ENCODE measurements at regions not wholly inside any gene's neighbourhood (a gene's known extent, or its start where the extent isn't known, plus 50 kb on each side); places are given as distances from the start of the nearest gene placed in this dataset.

DNA sequence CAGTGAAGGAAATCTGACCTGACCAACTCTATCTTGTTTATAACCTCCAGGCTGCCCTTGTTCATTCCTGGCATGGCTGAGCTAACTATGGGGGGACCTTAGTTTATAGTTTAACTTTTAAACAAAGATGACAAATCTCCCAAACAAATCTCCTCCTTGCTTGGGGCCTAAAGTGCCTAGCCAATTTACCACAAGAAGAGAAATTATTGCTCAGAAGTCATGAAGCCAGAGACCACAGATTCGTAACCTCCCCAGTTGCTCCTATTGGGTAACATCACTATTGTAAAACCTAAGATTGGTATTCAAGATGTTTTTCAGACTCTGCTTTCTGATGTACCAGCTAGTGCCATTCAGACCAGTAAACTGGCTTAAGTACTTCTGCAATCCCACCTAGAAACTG lies 649.4 kb upstream of the SLC8A1 start:
- intact Hi-C loops (cut with DNase I) = no loop called here

DNA sequence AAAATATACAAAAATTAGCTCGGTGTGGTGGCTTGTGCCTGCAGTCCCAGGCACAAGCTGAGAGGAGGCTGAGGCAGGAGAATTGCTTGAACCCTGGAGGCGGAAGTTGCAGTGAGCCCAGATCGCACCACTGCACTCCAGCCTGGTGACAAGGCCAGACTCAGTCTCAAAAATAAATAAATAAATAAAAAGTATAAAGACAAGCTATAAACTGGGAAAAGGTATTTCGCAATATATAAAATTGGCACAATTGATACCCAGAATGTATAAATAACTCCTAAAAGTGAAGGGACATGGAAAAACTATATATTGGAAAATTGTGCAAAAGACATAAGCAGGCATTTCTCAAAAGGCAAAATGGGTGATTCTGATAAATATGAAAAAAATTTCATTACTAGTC lies 657.9 kb upstream of the SLC8A1 start:
- Histone ChIP-seq H3K27me3 (no peaks in the 10 kb centered on the region), H3K4me3 (no peak overlapping the region), H3K27ac (no peak overlapping the region), H3K36me3 (no peaks in the 10 kb centered on the region), H3K4me1 (ENCODE audit: insufficient read depth) (no peaks in the 10 kb centered on the region), H3K9me3 (no peaks in the 10 kb centered on the region)
- TF ChIP-seq, protein P1, sequence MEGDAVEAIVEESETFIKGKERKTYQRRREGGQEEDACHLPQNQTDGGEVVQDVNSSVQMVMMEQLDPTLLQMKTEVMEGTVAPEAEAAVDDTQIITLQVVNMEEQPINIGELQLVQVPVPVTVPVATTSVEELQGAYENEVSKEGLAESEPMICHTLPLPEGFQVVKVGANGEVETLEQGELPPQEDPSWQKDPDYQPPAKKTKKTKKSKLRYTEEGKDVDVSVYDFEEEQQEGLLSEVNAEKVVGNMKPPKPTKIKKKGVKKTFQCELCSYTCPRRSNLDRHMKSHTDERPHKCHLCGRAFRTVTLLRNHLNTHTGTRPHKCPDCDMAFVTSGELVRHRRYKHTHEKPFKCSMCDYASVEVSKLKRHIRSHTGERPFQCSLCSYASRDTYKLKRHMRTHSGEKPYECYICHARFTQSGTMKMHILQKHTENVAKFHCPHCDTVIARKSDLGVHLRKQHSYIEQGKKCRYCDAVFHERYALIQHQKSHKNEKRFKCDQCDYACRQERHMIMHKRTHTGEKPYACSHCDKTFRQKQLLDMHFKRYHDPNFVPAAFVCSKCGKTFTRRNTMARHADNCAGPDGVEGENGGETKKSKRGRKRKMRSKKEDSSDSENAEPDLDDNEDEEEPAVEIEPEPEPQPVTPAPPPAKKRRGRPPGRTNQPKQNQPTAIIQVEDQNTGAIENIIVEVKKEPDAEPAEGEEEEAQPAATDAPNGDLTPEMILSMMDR (IDR thresholded peaks at IDR 0.05) = no peak
- no peak for TF ChIP-seq POLR2A (IDR thresholded peaks at IDR 0.05)
- TF ChIP-seq EP300 (IDR thresholded peaks at IDR 0.05) = no peak
- DNase-seq = no peak
- WGBS, 3 donors = 96 to 99% (median 98%) methylated on average over 4 of the region's 4 CpGs
- intact Hi-C loops (cut with DNase I) = no loop called here

More for the DNA sequence above, 649.4 kb upstream of the SLC8A1 start:
- Histone ChIP-seq H3K4me3 (no peak overlapping the region), H3K4me1 (ENCODE audit: insufficient read depth) (no peaks in the 10 kb centered on the region), H3K27ac (no peak overlapping the region), H3K36me3 (no peaks in the 10 kb centered on the region), H3K9me3 (no peaks in the 10 kb centered on the region), H3K27me3 (no peaks in the 10 kb centered on the region)
- DNase-seq = no peak
- 86 to 96% (median 91%) methylated on average over 1 of the region's 1 CpG for WGBS, 3 donors
- TF ChIP-seq EP300 (IDR thresholded peaks at IDR 0.05) (no peak), POLR2A (IDR thresholded peaks at IDR 0.05) (no peak)
- TF ChIP-seq, protein P1 (IDR thresholded peaks at IDR 0.05) = no peak

DNA sequence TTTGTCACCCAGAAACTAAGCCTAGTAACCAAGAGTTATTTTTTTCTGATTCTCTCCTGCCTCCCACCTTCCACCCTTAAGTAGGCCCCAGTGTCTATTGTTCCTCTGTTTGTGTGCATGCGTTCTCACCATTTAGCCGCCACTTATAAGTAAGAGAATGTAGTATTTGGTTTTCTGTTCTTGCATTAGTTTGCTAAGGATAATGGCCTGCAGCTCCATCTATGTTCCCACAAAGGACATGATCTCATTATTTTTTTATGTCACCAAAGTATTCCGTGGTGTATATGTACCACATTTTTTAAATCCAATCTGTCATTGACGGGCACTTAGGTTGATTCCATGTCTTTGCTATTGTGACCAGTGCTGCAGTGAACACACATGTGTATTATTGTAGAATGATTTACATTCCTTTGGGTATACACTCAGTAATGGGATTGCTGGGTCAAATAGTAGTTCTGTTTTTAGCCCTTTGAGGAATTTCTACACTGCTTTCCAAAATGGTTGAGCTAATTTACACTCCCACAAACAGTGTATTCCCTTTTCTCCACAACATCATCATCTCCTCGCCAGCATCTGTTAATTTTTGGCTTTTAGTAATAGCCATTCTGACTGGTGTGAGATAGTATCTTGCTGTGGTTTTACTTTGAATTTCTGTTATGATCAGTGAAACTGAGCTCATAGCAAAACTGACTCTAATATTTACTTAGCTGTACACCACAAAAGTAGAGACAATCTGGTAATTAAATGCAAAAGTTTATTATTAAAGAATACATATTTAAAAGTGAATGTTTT lies 660.1 kb upstream of the SLC8A1 start:
- no peak for DNase-seq

DNA sequence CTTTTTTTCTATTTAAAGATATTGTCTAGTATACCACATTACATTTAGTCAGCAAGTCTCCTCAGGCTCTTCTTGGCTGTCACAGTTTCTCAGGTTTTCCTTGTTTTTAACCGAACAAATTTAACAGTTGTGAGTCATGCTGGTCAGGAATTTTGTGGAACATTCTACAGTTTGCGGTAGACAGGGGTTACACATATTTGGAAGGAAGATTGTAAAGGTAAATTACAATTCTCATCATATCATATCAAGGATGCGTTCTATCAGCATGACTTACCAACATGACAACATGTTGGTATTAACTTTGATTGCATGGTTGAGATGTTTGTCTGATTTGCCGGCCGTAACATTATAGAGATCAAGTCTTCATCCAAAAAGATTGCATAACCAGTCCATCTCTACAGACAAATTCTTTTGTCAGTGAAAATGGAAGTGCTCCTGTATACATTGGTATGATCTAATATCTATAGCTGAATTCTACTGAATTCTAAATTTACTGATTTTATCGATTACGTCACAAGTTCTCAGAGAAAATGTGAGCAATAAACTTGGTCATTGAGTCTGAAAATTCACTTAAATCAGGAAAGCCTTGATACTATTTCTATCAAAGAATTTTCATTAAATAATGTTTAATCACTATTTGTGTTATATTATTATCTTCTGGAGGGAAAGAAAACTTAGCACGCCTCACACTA lies 664.4 kb upstream of the SLC8A1 start:
- H3K9me3 ChIP-seq = no peaks in the 10 kb centered on the region
- intact Hi-C loops (cut with DNase I) = no loop called here
- H3K27me3 ChIP-seq = no peaks in the 10 kb centered on the region
- no peaks in the 10 kb centered on the region for H3K4me1 ChIP-seq (ENCODE audit: insufficient read depth)
- WGBS, 3 donors = 92 to 96% (median 95%) methylated on average over 8 of the region's 8 CpGs
- TF ChIP-seq, protein P1 (IDR thresholded peaks at IDR 0.05) = no peak
- no peak for TF ChIP-seq EP300 (IDR thresholded peaks at IDR 0.05)
- no peak for TF ChIP-seq POLR2A (IDR thresholded peaks at IDR 0.05)
- no peaks in the 10 kb centered on the region for H3K36me3 ChIP-seq
- no peak overlapping the region for H3K4me3 ChIP-seq
- DNase-seq = no peak
- H3K27ac ChIP-seq = no peak overlapping the region

More for the DNA sequence above, 660.1 kb upstream of the SLC8A1 start:
- no peaks in the 10 kb centered on the region for H3K4me1 ChIP-seq (ENCODE audit: insufficient read depth)
- 54 to 69% (median 57%) methylated on average over 5 of the region's 5 CpGs for WGBS, 3 donors
- intact Hi-C loops (cut with DNase I) = no loop called here
- no peaks in the 10 kb centered on the region for H3K36me3 ChIP-seq
- TF ChIP-seq EP300 (IDR thresholded peaks at IDR 0.05) (no peak), POLR2A (IDR thresholded peaks at IDR 0.05) (no peak)
- TF ChIP-seq, protein P1 (IDR thresholded peaks at IDR 0.05) = no peak
- H3K27ac ChIP-seq = no peak overlapping the region
- no peak overlapping the region for H3K4me3 ChIP-seq
- H3K27me3 ChIP-seq = no peaks in the 10 kb centered on the region
- H3K9me3 ChIP-seq = no peaks in the 10 kb centered on the region
